ENCODE measurements at regions not wholly inside any gene's neighbourhood (a gene's known extent, or its start where the extent isn't known, plus 50 kb on each side); places are given as distances from the start of the nearest gene placed in this dataset.

- peak; percentile 57 to 61 for DNase-seq (ENCODE audit: low spot score in 2 of 2)
- Histone ChIP-seq H3K4me1 (peaks cover 0 to 51% (median 8%) of the 10 kb centered on the region in 4 donors), H3K36me3 (no peaks in the 10 kb centered on the region), H3K27ac (peak overlapping the region in 2 of 4 donors; percentile 55 to 74), H3K4me3 (no peak overlapping the region), H3K27me3 (no peaks in the 10 kb centered on the region), H3K9me3 (no peaks in the 10 kb centered on the region)
- TF ChIP-seq, protein P1, sequence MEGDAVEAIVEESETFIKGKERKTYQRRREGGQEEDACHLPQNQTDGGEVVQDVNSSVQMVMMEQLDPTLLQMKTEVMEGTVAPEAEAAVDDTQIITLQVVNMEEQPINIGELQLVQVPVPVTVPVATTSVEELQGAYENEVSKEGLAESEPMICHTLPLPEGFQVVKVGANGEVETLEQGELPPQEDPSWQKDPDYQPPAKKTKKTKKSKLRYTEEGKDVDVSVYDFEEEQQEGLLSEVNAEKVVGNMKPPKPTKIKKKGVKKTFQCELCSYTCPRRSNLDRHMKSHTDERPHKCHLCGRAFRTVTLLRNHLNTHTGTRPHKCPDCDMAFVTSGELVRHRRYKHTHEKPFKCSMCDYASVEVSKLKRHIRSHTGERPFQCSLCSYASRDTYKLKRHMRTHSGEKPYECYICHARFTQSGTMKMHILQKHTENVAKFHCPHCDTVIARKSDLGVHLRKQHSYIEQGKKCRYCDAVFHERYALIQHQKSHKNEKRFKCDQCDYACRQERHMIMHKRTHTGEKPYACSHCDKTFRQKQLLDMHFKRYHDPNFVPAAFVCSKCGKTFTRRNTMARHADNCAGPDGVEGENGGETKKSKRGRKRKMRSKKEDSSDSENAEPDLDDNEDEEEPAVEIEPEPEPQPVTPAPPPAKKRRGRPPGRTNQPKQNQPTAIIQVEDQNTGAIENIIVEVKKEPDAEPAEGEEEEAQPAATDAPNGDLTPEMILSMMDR (IDR thresholded peaks at IDR 0.05), result no peak
- TF ChIP-seq EP300 (IDR thresholded peaks at IDR 0.05), result peak in 1 of 2 donors; percentile 64
- 51 to 63% methylated on average over 17 of the region's 17 CpGs for WGBS, 2 donors
Observed at GRCh38 chr10:31618541-31619291, 299.7 kb downstream of the ZEB1 start.

DNA sequence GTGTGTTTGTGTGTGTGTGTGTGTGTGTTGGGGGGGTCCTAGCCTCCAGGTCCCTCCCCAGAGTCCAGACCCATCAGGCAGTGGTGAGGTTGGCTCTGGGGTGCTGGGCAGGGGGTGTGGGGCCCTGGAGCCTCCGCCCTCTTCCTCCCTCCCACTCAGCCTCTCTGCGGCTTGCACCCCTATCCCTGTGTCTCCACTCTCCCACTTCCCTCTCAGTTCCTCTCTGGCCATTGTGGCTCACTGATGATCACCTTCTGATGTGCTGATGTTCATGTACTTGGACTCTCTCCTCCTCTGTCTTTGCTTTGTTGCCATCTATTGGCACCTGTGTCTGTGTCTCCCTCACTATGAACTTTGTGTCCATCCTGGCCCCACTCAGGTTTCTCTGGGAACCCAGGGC is 298.7 kb downstream of the ZEB1 start:
- Histone ChIP-seq H3K27ac (no peak overlapping the region), H3K4me3 (no peak overlapping the region), H3K27me3 (no peaks in the 10 kb centered on the region), H3K4me1 (peaks cover 0 to 49% (median 8%) of the 10 kb centered on the region in 4 donors), H3K9me3 (no peaks in the 10 kb centered on the region), H3K36me3 (no peaks in the 10 kb centered on the region)
- WGBS, 2 donors, result 90 to 91% methylated on average over 2 of the region's 2 CpGs
- TF ChIP-seq, protein P1 (IDR thresholded peaks at IDR 0.05), result no peak
- TF ChIP-seq POLR2A (IDR thresholded peaks at IDR 0.05), result no peak
- TF ChIP-seq EP300 (IDR thresholded peaks at IDR 0.05), result no peak
- DNase-seq (ENCODE audit: low spot score in 2 of 2), result no peak

DNA sequence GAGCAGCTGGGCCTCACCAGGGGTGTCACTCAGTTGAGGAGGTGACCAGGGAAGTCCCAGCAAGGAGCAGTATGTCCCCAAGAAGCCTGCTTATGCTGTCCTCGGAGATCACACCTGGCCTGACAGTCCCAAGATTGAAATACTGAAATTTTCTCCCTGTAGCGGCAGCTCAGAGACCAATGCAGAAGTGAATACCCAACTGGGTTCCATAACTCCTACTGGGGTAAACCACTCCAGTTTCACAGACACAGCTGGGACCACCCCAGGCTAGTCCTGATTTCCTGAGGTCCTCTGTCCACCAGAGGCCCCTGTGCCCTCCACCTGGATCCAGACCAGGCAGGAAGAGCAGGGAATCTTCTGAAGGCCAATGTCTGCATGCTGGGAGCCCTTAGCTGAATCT is 298.1 kb downstream of the ZEB1 start:
- Histone ChIP-seq H3K4me3 (no peak overlapping the region), H3K4me1 (peaks cover 0 to 42% (median 8%) of the 10 kb centered on the region in 4 donors), H3K9me3 (no peaks in the 10 kb centered on the region), H3K27ac (no peak overlapping the region), H3K27me3 (no peaks in the 10 kb centered on the region), H3K36me3 (no peaks in the 10 kb centered on the region)
- TF ChIP-seq POLR2A (IDR thresholded peaks at IDR 0.05) (no peak), EP300 (IDR thresholded peaks at IDR 0.05) (no peak)
- TF ChIP-seq, protein P1 (IDR thresholded peaks at IDR 0.05), result no peak
- WGBS, 2 donors, result 83 to 85% methylated on average over 2 of the region's 2 CpGs
- DNase-seq (ENCODE audit: low spot score in 2 of 2), result no peak

DNA sequence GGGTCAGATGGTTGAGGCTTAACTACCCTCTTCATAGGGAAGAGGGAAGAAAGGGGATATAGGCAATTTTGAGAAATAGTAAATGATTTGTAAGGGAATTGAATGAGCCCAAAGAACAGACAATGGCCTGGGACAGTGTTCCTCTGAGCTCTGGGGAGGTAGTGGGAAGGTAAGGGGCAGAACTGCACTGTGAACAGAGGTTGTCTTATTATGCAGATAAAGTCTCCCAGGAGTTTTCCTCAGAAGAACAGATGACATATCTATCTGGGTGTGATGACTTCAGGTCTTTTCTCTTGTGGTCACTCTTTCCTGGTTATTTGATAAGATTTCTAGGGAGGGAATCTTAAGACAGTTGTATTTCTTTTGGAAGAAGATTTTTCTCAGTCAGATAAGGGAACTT is 296.1 kb downstream of the ZEB1 start:
- Histone ChIP-seq H3K9me3 (no peaks in the 10 kb centered on the region), H3K36me3 (no peaks in the 10 kb centered on the region), H3K4me3 (no peak overlapping the region), H3K27ac (peak overlapping the region in 1 of 4 donors; percentile 19), H3K27me3 (no peaks in the 10 kb centered on the region), H3K4me1 (peaks cover 0 to 28% (median 8%) of the 10 kb centered on the region in 4 donors)
- no peak for DNase-seq (ENCODE audit: low spot score in 2 of 2)
- TF ChIP-seq, protein P1 (IDR thresholded peaks at IDR 0.05), result no peak
- TF ChIP-seq EP300 (IDR thresholded peaks at IDR 0.05) (no peak), POLR2A (IDR thresholded peaks at IDR 0.05) (no peak)

- no peak for DNase-seq (ENCODE audit: low spot score in 2 of 2)
- Histone ChIP-seq H3K27me3 (no peaks in the 10 kb centered on the region), H3K27ac (peak overlapping the region in 1 of 4 donors; percentile 19), H3K9me3 (no peaks in the 10 kb centered on the region), H3K36me3 (no peaks in the 10 kb centered on the region), H3K4me1 (peaks cover 0 to 23% (median 6%) of the 10 kb centered on the region in 4 donors), H3K4me3 (no peak overlapping the region)
- WGBS, 2 donors, result 68 to 75% methylated on average over 1 of the region's 1 CpG
- TF ChIP-seq EP300 (IDR thresholded peaks at IDR 0.05) (no peak), POLR2A (IDR thresholded peaks at IDR 0.05) (no peak)
- TF ChIP-seq, protein P1 (IDR thresholded peaks at IDR 0.05), result no peak
Observed at GRCh38 chr10:31614611-31615010, 295.6 kb downstream of the ZEB1 start.
